GM12875 (cell line): ENCODE measurements at regions not wholly inside any gene's neighbourhood (a gene's known extent, or its start where the extent isn't known, plus 50 kb on each side); places are given as distances from the start of the nearest gene placed in this dataset.
"Not testable (repeated sequence)": the region's sequence is repeated elsewhere in the genome, so short reads cannot be mapped to it uniquely, and the experiment has no call there.

Source experiments
- H3K4me3 ChIP-seq: one replicate; pipeline ENCODE4 v1.5.1; 2011; ENCODE audit warnings: low read depth, low read length, control low read depth
- CTCF ChIP-seq: IDR thresholded peaks from 2 replicates; pipeline ENCODE4 v1.5.1; 2011; ENCODE audit warnings: low read depth, mild to moderate bottlenecking, control low read depth, inconsistent platforms, low read length, moderate library complexity, borderline replicate concordance; ENCODE audit not compliant: insufficient read depth

- no peak for TF ChIP-seq CTCF
- no peak overlapping the region for H3K4me3 ChIP-seq
Observed at GRCh38 chr10:3919709-3920308, 134.8 kb upstream of the KLF6 start.

GRCh38 chr10:3917392-3917791 lies 132.4 kb upstream of the KLF6 start:
- not testable (repeated sequence) for H3K4me3 ChIP-seq

GRCh38 chr10:3914733-3915132 lies 129.7 kb upstream of the KLF6 start:
- no peak overlapping the region for H3K4me3 ChIP-seq
- TF ChIP-seq CTCF = no peak

GRCh38 chr10:3911713-3912442 lies 126.9 kb upstream of the KLF6 start:
- no peak for TF ChIP-seq CTCF
- no peak overlapping the region for H3K4me3 ChIP-seq

GRCh38 chr10:3911241-3911640 lies 126.2 kb upstream of the KLF6 start:
- no peak for TF ChIP-seq CTCF
- H3K4me3 ChIP-seq = no peak overlapping the region

GRCh38 chr10:3909339-3909738 lies 124.3 kb upstream of the KLF6 start:
- H3K4me3 ChIP-seq = no peak overlapping the region
- no peak for TF ChIP-seq CTCF

GRCh38 chr10:3908183-3908582 lies 123.2 kb upstream of the KLF6 start:
- TF ChIP-seq CTCF = no peak
- no peak overlapping the region for H3K4me3 ChIP-seq

- no peak overlapping the region for H3K4me3 ChIP-seq
- TF ChIP-seq CTCF = no peak
Observed at GRCh38 chr10:3907514-3907913, 122.5 kb upstream of the KLF6 start.
